ENCODE measurements at regions not wholly inside any gene's neighbourhood (a gene's known extent, or its start where the extent isn't known, plus 50 kb on each side); places are given as distances from the start of the nearest gene placed in this dataset.

DNA sequence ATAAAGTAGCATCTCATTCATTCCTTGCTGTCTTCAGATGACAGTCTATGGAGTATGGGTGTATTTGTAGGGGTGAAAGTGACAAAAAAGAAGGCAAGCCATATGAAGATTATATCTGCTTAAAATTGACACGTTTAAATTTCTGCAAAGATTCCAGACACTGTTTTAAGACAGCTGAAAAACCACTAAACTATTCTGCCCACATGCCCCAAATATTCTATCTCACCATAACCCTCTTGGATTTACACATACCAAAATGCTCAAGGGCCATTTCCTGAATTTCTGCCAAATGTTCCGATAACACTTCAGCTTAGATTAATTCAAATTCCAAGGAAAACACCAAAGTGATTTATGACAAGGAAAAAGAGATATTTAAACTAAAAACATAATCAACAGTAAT, 99.9 kb upstream of the IL6 start:
- no peak for DNase-seq

DNA sequence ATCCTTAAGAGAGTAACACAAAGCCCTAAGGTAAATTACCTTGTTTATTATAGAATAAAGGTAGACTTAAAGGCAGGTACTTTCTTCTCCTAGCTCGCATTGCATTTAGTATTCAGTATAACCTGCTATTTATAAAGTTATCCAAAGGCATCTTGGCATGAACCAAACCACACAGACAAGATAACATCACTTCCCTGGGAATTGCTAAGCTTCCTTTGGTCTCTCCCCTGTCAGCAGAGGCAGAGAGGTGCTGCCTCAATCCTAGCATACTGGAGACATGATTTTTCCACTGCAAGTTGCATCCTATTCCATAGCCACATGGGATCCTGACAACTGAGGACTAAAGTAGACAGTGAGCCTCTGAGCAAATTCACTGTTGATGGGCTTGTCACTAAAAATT, 101.7 kb upstream of the IL6 start:
- no peak for DNase-seq

DNA sequence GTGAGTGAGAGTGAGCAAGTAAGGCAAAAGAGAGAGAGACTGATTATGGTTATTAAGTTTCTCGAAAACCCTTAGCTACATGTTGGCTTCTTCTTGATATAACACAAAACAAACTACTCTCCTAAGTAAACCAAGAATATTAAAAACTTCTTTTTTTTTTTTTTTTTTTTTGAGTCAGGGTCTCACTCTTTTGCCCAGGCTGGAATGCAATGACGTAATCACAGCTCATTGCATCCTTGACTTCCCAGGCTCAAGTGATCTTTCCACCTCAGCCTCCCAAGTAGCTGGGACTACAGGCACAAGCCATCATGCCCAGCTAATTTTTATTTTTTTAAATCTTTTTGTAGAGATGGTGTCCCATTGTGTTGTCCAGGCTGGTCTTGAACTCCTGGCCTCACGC, 102.2 kb upstream of the IL6 start:
- no peak for DNase-seq

DNA sequence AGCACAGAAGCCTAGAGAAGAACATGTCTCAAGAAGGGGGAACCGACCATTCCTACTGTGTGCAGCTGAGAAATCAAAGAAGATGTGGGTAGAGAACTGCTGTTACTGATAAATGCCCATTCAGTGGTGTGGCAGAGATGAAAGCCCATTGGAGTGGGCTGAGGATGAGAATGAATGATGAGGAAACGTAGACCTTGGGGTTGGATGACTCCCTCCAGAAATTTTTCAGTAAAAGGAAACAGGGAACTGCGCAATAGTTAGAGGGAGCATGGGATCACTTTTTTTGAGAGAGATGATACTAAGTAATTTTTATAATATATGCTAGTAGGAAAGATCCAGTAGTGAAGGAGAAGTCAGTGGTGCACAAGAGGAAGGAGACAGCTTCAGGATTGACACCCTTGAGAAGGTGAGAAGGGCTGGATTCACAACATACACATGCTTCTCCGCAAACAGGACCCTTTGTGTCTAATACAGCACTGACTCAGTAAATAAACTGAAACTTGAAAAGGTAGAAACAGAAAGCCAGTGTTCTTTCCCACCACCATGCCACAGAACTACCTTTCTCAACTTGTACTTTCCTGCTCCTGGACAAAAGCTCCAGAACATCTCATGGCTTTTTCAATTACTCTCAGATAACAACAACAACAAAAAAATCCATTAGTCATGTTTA, 104.7 kb upstream of the IL6 start:
- no peak for DNase-seq

DNA sequence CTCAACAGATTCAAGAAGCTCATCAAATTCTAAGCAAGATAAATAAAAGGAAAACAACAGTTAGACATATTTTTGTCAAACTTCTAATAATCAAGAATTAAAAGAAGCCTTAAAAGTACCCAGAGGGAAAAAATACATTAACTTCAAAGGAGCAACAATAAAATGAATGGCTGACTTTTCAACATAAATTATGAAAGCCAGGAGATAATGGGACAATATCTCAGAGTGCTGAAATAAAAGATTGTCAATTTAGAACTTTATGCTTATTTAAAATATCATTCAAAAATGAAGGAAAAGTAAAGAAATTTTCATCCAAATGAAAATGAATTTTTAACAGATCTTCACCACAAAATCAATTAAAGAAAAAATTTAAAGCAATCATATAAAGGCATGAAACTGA, 108.5 kb upstream of the IL6 start:
- no peak for DNase-seq

DNA sequence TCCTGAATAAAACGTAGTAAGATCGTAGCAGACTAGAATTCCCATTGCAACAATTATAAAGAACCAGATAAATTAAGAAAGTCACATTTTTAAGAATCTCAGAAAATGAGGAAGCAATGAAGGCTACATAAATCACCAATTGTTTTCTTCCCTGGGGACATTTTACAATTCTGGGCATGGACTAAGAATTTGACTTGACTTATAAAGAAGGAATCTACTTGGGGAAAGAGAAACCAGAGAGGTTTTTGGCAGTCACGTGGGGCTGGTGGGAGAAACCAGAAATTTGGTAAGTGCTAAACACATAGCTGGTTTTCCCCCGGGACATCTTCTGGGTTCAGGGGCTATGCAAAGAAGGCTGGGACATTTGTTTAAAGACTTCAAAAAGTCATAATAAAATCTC, 109.8 kb upstream of the IL6 start:
- DNase-seq: no peak

DNA sequence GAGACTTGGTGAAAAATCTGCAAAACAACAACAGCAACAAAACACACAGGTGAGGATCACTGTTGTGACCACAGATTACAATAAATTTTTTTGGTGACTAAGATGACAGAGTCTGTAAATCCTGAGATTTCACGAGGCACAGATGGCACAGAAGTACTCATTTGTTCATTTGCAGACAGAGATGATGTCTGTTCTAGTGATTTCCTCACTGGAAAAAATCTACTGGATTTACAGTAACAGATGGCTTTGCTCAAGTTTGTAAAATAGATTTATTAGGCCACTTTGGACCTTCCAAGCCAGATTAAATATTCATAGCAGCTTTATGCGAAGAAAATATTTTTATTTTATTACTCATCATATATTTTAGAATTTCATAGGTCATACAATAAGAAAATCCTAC, 113.5 kb upstream of the IL6 start:
- DNase-seq: no peak

DNA sequence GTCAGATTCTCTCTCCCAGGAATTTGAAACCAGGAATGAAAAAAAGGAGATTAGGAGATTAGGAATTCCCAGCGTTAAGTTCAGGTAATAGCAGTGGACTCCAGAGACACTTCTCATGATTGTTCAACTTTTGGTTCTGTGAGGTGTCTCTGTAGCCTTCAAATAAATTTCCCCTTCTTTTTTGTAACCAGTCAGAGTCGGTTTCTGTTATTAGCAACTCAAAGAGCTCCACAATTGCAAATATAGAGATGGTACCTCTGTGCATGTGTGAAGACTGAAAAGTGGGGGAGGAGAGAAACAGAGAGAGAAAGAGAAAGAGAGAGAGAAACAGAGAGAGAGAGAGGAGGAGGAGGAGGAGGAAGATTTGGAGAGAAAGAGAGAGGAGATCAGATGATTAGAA, 112.8 kb upstream of the STEAP1B start:
- DNase-seq: no peak

DNA sequence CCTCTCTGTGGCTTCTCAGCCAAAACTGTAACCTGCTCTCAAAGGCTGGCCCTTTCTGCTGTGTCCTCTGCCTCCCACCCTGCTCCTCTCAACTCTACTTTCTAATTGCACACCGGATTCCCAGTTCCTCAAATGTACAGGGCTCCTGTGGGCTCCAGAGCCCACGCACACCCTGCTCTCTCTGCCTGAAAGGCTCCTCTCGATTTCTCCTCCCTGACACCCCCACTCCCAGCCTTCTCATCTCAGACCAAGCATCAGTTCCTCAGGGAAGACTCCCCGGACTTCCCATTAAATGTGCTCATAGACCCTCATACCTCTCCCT, 111.7 kb upstream of the STEAP1B start:
- DNase-seq: no peak

DNA sequence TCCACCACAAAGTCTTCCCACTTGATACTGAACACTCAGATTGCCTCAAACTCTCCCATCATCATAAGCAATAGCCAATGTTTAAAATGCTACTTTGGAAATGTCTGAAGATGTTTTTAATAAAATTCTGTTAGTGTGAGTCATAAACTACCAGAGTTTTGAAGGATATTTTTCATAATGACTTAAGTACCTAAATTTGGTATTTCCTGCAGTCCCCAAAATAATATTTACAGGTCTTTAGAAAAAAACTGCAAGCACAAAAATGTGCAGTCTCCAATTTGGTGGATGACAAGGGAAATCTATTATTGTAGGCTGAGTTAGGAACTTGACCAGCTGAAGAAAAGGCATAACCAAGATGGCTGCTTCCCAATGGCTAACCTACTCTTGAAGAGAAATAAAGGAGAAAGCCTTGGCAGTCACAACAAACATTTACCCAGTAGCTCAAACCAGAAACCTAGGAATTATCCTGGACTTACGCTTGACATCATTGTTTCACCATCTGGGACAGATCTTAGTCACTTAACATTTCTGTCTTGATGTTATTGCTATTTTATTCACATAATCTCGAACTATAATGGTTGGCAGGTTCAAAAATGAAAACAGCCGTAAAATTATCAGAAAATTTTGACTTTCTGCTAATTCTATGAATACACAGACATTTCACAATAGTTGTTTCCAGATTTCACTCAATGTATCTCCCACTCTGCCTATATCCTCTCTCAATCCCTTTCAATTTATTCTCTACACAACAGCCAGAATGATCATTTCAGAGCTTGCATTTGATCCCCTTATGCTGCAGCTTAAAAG, 111.2 kb upstream of the STEAP1B start:
- no peak for DNase-seq

DNA sequence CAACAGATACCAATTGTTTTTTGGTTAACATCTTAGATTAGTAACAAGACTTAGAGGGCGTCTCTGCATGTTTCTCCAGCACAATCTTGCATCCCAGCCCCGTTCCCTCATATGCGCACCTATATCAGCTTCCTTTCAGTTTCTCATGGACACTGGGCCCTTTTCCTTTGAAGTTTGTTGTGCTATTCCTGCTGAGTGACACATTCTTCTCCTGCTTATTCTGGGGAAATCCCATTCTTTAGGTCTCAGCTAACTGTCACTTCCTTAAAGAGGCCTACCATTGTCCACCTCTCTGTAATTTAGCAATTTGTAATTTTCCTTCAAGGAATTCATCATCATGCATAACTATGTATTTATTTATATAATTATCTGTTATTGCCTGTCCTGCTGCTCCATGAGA, 110.3 kb upstream of the STEAP1B start:
- DNase-seq: no peak

DNA sequence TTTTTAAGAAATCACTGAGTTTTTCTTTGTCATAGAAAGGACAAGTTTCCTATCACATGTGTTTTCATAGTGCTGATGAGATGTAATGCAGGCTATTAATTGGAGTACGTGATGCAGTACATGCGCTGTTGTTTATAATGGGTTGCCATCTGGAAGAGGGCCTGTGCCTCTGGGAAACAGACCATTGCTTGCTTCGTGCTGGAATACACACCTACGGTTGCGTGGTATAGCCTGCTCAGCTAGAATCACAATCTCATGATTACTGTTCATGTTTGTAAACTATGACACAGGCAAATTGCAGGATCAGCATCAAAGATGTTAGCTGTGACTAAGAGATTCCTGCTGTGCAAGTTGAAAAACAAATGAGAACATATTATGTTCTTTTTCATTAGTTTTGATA, 107.2 kb upstream of the STEAP1B start:
- no peak for DNase-seq

DNA sequence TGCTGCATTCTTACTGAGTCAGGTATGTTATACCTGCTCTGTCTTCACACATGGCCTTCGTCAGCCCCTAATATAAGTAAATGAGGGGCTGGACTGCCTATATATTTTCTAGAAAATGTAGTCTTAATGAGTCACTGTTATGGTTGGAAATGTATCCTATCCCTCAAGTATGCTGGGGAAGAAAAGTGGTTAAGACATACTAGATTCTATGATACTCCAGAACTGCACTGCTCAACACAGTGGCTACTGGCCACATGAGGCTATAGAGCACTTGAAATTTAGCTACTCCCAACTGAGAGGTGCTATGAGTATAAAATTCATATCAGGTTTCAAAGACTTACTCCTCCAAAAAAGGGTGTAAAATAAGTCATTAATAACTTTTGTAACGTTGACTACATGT, 104.3 kb upstream of the STEAP1B start:
- no peak for DNase-seq

DNA sequence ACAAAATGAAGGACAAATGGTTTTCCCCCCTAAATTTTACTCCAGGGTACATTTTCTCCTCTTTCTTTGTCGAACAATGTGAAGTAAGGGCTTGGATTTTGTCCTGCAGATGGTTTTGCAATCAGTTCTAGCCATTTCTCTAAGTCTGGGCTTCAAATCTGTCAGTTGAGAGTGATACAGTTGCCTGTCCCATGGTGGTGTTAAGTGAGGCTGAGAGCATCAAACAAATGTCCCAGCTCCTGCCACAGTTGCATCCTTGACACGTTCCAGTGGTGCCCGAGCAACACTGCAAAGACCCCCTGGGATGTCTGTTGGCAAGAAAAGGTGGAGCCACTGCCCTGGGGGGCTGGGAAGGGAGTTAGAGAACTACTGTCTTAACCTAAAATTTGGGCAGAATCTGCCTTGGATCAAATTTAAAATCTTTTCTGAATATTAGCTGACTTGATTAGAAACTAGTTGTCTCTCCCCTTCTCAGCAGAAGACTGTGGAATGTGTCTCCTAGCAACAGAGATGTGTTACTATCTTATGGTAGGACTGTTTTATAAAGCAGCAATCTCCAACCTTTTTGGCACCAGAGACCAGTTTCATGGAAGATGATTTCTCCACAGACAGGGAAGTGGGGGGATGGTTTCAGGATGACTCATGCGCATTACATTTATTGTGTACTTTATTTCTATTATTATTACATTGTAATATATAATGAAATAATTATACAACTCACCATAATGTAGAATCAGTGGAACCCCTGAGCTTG, 102.0 kb upstream of the STEAP1B start:
- DNase-seq: no peak

DNA sequence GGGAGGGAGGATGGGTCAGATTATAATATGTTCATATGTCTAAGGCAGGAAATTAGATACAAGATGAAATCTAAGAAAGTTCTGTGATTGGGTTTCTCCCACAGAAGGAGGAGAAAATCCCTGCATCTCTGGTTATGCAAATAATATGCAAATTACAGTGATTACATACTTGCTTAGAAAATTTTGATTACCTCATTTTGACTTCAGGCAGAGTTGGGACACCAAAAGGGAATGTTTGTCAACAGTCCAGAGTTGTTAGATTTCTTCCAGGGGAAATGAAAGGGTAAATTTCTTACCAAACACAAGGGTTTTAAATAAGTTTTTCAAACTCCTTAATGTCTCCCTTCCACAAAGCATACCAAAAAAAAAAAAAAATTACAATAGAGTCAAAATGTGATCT, 101.4 kb upstream of the STEAP1B start:
- DNase-seq: no peak

DNA sequence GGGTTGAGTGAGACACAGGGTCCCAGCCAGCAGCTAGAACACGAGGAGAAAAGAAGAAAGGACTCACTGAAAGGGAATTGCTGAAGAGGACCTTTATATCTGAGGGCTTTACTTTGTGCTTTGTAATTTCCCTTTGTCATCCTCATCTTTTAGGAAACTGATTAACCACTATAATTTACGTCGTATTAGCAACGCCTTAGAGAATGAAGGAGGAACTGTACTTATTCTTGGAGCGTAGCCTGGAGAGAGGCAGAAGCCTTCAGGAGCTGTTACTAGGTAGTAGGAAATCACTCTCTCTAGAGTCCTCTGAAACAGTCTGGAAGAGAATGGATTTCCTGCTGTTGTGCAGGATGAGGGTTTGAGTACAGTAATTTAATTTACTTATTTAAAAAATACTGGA, 101.0 kb upstream of the STEAP1B start:
- DNase-seq: no peak

DNA sequence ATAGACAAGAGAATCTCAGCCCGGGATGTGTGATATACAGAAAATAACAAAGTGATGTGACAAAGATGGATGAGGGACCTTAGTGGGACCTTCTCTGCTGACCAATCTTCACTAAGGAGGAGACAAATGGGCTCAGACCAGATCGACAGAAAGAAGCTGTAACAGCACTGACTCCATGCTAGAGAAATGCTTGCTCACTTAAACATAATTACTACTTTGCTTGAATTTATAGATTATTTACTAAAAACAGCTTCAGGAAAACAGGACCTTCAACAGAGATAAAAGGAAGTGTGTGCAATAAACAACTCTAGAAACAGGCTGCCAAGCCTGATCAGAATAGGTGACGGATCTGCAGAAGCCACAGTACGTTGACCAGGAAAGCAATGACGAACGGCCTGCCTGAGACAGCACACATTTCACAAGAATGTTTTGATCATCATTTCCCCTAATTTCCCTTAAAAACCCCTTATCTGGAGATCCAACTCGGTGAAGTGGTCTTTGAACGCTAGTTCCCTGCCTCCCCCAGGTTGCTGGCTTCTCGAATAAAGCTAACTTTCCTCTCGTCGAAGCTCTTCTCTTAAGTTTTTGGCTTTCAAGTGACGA, 98.4 kb upstream of the STEAP1B start:
- DNase-seq: no peak

DNA sequence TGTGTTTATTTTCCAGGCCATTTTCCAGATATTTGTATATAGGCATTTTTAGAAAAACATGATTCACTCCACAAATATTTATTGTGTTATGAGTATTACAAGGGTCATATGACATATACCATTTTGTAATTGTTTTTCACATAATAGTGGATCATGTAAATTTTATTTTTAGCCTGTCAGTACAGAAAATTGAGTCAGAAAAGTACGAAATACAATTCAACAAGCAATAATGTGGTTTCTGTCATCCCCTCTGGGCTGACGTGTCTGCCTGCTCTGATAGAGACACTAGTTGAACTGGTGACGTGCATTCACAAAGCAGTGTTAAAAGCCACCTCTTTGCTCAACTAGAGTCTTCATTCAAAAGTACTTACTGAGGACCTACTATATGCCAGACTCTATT, 97.9 kb upstream of the STEAP1B start:
- DNase-seq: no peak

DNA sequence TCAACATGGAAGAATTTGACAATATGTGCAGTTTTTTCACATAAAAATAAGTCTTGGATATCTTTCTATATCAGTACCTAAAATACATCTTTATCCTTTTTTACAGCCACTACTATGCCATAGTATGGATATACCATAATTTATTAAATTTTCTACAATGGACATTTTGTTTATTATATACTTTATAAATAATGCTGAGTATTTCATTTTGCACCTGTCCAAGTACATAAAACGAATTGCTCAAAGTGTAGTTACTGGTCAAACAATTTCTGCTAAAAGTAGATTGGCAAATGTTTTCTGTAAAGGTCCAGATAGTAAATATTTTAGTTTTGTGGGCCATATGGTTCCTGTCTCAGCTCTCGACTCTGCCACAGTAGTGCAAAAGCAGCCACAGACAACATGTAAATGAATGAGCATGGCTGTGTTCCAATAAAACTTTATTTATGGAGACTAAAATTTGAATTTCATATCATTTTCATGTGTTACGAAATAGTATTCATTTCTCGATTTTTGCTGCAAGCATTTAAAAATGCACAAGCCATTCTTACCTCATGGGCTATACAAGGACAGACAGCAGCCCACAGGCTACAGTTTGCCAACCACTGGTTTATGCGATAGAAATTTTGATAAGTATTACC, 96.9 kb upstream of the STEAP1B start:
- no peak for DNase-seq

DNA sequence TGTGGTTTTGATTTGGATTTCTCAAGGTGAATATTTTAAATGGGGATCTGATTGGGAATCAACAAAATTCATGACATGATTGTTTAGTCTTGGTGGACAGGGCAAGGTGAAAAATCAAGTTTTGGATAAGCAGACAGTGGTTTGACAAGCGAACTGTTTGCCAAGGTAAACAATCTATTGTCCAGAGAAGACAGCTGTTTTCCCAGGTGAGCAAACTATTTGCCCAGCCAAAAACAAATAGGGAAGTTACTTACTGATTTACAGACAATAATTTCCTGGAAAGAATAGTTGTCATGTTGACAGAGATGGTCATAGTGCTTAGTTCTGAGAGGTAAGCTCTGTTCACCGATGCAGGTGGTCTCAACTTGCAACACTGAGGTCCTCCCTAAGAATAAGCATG, 94.0 kb upstream of the STEAP1B start:
- no peak for DNase-seq

DNA sequence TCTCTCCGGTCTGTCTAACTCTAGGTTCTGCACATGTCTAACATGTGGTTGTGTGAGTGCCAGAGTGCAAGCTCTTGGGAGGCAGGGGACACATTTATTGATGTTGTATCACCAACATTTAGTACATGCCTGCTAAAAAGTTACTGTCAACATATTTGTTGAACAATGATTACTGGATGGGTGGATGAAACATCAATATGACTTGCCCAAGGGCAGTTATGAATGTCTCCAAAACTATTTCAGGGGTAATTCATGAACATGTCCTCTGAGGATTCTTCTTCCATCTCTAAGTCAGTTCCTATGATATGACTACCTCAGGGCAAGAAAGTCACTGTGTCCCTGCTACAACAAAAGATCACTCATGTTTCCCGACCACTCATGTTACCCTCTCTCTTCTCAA, 91.3 kb upstream of the STEAP1B start:
- DNase-seq: no peak
